Activated CD4-positive, alpha-beta T cell treated with anti-CD3 and anti-CD28 coated beads for 1 hour (primary cell): ENCODE measurements at regions not wholly inside any gene's neighbourhood (a gene's known extent, or its start where the extent isn't known, plus 50 kb on each side); places are given as distances from the start of the nearest gene placed in this dataset.
"Not testable (repeated sequence)": the region's sequence is repeated elsewhere in the genome, so short reads cannot be mapped to it uniquely, and the experiment has no call there.

ENCODE experiments used
- DNase-seq: peaks from one replicate; pipeline ENCODE4 v3.0.0-alpha.2; 2020

DNA sequence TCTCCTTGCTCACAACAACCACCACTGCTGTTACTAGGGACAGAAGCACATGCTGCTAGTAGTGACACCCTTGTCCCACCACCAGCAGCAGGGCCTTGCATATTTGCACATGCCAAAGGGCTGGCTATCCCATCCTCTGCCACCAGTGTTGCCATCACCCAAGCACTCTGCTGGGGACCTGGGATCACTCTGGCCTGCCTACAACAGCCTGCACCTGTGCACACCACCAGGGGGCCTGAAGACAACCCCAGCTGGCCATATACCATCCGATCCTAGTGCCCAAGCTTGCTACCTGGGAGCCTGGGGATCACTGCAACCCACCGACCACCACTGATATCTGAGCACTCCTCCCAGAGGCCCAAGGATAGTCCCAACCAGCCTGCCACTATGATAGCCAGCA lies 99.9 kb upstream of the FANCL start:
- no peak for DNase-seq

DNA sequence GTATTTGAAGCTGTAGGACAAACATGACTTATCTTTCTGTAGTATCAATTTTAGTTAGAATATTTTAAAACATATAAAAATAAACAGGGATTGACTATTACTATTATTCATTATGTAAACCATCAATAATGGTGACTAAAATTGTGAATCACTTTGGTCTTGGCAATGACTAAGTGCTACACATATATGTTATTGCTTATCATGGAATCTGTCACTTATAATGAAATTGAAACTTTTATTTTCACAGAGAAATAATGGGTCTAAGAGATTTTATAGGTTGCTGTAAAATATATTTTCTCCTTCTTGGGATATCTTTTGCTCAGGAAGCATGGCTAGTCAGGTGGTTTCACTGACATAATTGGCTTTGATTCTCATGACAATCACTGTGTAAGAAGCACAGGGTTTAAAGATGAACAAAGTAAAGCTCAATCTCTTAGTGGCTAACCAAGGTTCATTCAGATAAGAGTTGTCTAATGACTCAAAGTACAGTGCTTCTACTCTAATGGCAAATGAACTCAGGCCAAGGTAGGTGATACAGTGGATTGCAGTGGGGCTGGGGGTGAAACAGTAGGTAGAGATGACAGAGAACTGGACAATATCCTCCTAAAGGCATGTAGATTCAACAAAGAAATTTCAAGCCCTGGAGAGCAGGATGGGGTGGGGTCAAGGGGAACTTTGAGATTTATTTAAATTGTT lies 98.6 kb upstream of the FANCL start:
- no peak for DNase-seq

DNA sequence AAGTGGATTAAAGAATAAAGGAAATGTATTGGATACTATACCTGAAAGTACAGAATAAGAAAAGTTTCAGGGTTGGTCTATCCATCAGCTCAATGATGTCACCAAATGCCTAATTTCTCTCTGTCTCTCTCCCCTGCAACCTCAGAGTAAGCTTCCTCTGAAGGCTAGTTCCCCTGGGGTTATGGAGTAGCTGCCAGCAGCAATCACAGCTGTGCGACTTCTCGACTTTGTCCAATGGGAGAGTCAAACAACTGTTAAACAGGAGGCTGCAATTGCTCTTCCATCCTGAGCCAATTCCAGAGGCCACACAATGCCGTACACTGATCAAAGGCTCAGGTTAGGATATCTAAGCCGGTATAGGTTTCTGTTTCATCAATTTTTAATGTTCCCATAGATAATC lies 95.3 kb upstream of the FANCL start:
- DNase-seq, result no peak

DNA sequence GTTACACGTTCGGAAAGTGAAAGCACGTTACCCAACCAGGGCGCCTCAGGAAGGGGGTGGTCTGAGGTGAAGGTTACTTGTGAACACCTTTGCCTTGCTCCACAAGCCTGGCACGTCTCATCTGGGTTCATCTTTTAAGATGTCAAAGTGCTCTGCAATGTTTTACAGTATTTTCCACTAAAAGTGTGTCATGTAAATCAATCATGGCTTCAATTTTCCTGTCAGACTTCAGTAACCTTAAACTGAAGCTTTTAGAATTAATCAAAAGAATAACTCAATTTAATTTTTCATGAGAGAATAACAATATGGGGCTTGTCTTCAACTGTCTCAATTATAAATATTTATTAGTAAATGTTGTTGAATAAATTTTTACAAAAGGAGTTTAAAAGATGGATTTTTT lies 93.3 kb upstream of the FANCL start:
- no peak for DNase-seq

DNA sequence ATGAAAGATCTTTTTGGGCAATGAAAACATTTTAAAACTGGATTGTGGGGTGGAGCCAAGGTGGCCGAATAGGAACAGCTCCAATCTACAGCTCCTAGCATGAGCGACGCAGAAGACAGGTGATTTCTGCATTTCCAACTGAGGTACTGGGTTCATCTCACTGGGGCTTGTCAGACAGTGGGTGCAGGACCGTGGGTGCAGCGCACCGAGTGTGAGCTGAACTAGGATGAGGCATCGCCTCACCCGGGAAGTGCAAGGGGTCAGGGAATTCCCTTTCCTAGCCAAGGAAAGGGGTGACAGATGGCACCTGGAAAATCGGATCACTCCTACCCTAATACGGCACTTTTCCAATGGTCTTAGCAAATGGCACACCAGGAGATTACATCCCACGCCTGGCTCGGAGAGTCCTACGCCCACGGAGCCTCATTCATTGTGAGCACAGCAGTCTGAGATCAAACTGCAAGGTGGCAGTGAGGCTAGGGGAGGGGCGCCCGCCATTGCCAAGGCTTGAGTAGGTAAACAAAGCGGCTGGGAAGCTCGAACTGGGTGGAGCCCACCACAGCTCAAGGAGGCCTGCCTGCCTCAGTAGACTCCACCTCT lies 84.3 kb upstream of the FANCL start:
- not testable (repeated sequence) for DNase-seq

DNA sequence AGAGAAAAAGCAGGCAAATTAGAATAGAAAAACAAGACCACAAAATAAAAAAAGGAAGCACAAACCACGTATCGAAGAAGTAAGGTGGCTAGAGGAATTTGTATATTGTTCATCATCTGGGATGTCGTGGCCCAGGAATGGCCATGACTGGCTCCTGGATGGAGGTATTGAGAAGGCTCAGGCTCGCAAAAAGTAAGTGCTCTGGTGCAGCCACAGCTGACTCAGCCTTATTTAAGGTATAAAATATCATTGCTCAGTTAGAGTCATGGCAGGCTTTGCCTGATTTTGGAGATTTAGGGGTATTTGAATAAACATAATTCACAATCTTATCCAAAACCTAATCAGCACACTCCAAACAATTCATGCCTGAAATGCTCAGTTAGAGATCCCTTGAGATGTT lies 78.4 kb upstream of the FANCL start:
- DNase-seq, result no peak

DNA sequence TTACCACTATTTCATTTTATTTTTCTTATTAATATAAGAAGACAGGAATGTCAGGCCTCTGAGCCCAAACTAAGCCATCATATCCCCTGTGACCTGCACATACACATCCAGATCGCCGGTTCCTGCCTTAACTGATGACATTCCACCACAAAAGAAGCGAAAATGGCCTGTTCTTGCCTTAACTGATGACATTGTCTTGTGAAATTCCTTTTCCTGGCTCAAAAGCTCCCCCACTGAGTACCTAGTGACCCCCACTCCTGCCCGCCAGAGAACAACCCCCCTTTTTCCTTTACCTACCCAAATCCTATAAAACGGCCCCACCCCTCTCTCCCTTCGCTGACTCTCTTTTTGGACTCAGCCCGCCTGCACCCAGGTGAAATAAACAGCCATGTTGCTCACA lies 77.8 kb upstream of the FANCL start:
- not testable (repeated sequence) for DNase-seq

DNA sequence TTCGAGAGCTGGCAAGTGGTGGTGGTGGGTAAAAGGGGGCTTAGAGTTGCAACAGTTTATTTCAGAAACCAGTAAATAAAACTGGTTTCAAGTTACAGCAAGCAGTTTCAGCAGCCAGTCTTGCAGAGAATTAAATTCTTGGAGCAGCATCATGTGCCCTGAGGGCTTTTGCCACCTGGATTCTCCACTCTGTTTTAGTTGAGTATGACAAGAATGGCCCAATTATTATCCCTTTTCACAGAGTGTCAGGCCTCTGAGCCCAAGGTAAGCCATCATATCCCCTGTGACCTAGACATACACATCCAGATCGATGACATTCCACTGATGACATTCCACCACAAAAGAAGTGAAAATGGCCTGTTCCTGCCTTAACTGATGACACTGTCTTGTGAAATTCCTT lies 72.8 kb upstream of the FANCL start:
- no peak for DNase-seq

DNA sequence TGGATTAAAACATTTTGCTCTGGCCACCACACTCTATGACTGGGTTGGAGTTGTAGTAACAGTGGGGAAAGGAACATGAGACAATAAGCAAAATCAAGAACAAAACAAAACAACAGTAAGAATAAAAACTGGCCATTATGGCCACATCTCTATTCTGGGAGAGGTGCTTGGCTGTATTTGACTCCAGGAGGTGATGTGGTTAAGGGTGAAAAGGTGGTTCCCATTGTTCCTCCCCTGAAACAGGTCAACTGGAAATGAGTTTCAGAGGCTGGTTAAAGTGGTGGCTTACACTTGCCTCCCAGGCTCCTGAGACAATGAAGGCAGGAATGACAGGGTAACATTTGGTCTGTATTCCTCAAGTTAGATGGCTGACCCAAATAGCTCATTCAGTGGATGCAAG lies 67.3 kb upstream of the FANCL start:
- DNase-seq, result no peak

DNA sequence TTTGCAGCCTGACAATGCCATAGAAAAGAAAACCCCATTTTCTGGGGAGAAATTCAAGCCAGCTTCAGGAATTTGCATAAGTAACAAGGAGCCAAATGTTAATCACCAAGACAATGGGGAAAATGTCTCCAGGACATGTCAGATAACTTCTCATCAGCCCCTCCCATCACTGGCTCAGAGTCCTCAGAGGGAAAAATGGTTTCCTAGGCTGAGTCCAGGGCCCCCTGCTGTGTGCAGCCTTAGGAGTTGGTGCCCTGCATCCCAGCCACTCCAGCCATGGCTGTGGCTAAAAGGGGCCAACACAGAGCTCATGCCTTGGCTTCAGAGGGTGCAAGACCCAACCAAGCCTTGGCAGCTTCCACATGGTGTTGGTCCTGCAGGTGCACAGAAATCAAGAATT lies 63.7 kb upstream of the FANCL start:
- DNase-seq, result no peak

DNA sequence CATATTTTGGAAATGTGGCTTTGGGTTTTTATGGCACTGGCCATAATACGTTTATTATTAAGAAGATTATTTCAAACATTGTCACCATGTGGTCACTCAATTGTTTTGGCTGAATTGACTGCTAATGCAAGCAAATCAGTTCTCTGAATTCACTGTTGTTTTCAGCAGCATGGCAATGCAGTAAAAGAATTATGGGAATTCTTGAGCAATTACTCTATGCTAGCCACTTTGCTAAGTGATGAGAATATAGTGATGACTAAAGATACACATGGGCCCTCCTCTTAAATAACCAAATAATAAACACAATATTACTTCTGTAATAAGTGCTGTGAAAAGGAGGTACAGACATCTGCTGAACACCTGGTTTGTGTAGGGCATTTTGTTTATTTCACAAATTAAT lies 58.0 kb upstream of the FANCL start:
- no peak for DNase-seq

DNA sequence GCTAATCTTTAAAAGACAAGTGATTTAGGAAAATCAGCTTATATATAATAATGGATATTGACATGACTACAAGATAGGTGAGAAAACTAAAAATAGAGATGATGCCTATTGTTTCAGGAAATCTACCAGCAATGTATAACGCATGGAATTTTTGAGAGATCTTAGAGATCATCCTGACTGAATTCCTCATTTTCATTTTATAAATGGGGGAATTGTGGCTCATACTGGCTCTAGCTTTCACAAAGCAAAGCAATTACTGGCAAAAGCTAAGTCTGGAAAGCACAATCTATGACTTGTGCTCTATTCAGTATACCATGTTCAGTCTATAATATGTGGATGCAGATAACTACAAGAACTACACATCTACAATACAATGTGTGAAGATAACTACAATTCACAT lies 51.9 kb upstream of the FANCL start:
- DNase-seq, result no peak

DNA sequence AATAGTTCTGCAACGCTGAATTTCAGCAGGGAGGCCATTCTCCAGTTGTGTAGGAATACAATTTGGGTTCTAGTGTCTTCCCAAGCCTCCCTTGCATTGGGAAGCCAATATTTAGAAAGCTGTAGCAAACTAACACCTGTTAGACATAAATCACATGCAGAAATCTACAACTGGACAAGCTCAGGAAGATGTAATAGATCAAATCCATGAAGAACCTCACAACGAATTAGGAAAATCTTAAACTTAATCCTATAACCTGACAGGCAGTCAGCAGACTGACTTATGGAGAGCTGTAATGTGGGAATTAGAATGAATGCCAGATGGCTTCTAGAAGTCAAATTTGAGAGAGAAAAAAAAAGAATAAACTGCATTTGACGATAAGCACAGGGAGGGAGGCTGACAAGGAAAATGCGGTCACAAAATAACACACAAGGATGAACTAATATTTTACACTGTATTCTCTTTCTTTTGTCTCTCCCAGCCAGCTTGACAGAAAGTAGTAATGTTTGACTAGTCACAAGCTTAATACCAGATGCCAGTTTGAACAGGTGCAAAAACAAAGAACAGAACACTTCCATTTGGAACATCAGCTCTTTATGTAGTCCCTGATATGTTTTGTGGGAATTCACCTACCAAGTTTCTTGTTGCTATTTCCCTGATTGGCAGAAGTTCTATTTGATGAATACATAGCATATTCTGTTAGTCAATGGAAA lies 50.8 kb upstream of the FANCL start:
- no peak for DNase-seq
